H1 (cell line): ENCODE measurements at regions not wholly inside any gene's neighbourhood (a gene's known extent, or its start where the extent isn't known, plus 50 kb on each side); places are given as distances from the start of the nearest gene placed in this dataset.

Source experiments
- CTCF ChIA-PET: fragments of 300-600 bp; sonication (Branson Sonifier 250); formaldehyde crosslinking; loops from one replicate; lab custom pipeline; 2021; ENCODE audit not compliant: partially characterized antibody; lab: Charles Lee
- POLR2A ChIA-PET: fragments of 300-600 bp; sonication (Branson Sonifier 250); formaldehyde crosslinking; loops from one replicate; lab custom pipeline; 2021; ENCODE audit warnings: inconsistent platforms; ENCODE audit not compliant: partially characterized antibody; lab: Charles Lee
- DNase-seq, 2 experiments: peaks; one replicate each; pipeline versions ENCODE4 v3.0.0 to v3.0.0-alpha.2; 2010 to 2022; ENCODE audit warnings: low spot score in 2 of 2, low read depth in 1 of 2, mixed read lengths in 1 of 2
- FAIRE-seq: peaks from 2 replicates; lab custom pipeline; 2011; peaks lifted over from hg19 to GRCh38; lab: Jason Lieb, UNC
- H2AFZ ChIP-seq: 2 replicates; pipeline ENCODE4 v1.8.1; 2012; ENCODE audit warnings: low read length, inconsistent platforms
- H2AK5ac ChIP-seq: 2 replicates; pipeline ENCODE4 v1.6.1; 2013; ENCODE audit warnings: low read depth, low read length
- H2BK120ac ChIP-seq: replicated peaks from 2 replicates; pipeline ENCODE3; 2013; ENCODE audit warnings: low read depth, low read length, inconsistent platforms
- H2BK12ac ChIP-seq: 2 replicates; pipeline ENCODE4 v1.6.1; 2013; ENCODE audit warnings: low read depth, low read length
- H2BK15ac ChIP-seq: 2 replicates; pipeline ENCODE4 v1.6.1; 2013; ENCODE audit warnings: low read length
- H2BK20ac ChIP-seq: 2 replicates; pipeline ENCODE4 v1.6.1; 2013; ENCODE audit warnings: low read length
- H2BK5ac ChIP-seq: 2 replicates; pipeline ENCODE4 v1.6.1; 2013; ENCODE audit warnings: low read depth, low read length
- H3K14ac ChIP-seq: 2 replicates; pipeline ENCODE4 v1.6.1; 2013; ENCODE audit warnings: inconsistent platforms; ENCODE audit not compliant: insufficient read length
- H3K18ac ChIP-seq: 2 replicates; pipeline ENCODE4 v1.6.1; 2013; ENCODE audit warnings: low read length; ENCODE audit errors: extremely low read depth
- H3K23ac ChIP-seq: 2 replicates; pipeline ENCODE4 v1.6.1; 2013; ENCODE audit warnings: inconsistent platforms; ENCODE audit not compliant: insufficient read length
- H3K23me2 ChIP-seq: 2 replicates; pipeline ENCODE4 v1.6.1; 2013; ENCODE audit warnings: low read depth, low read length
- H3K27ac ChIP-seq: 2 replicates; pipeline ENCODE4 v1.6.1; 2011; ENCODE audit warnings: low read depth, low read length, inconsistent platforms
- H3K27me3 ChIP-seq, 4 experiments: replicated peaks in 1 of 4; 1 replicate in 1 of 4; 2 replicates in 3 of 4; pipeline versions ENCODE4 v1.6.1 to v1.8.1; 2011 to 2013; ENCODE audit warnings: low read length in 3 of 4, mild to moderate bottlenecking in 3 of 4, inconsistent platforms in 2 of 4, mixed read lengths in 2 of 4, moderate library complexity in 1 of 4; ENCODE audit not compliant: control insufficient read depth in 3 of 4, insufficient read depth in 3 of 4; ENCODE audit errors: extremely low read depth in 1 of 4
- H3K36me3 ChIP-seq, 4 experiments: 2 replicates each; pipeline versions ENCODE4 v1.6.1 to v1.8.1; 2011 to 2013; ENCODE audit warnings: mild to moderate bottlenecking in 4 of 4, low read length in 3 of 4, moderate library complexity in 2 of 4, control low read depth in 1 of 4, inconsistent platforms in 1 of 4; ENCODE audit not compliant: insufficient read depth in 4 of 4, control insufficient read depth in 2 of 4
- H3K4ac ChIP-seq: replicated peaks from 2 replicates; pipeline ENCODE3; 2013; ENCODE audit warnings: low read length, low read depth, mixed read lengths, inconsistent platforms; ENCODE audit not compliant: insufficient read length
- H3K4me1 ChIP-seq, 4 experiments: replicated peaks in 1 of 4; 1 replicate in 1 of 4; 2 replicates in 3 of 4; pipeline versions ENCODE4 v1.6.1 to v1.8.1; 2011 to 2013; ENCODE audit warnings: low read length in 3 of 4, inconsistent platforms in 2 of 4, mixed read lengths in 1 of 4; ENCODE audit not compliant: insufficient read depth in 4 of 4, control insufficient read depth in 3 of 4
- H3K4me2 ChIP-seq, 2 experiments: 2 replicates each; pipeline versions ENCODE4 v1.6.1 to v1.8.1; 2011 to 2013; ENCODE audit warnings: low read depth in 2 of 2, low read length in 2 of 2, control low read depth in 1 of 2, inconsistent platforms in 1 of 2, mild to moderate bottlenecking in 1 of 2; ENCODE audit not compliant: insufficient read depth in 1 of 2
- H3K4me3 ChIP-seq, 4 experiments: fragments of 200-600, 300-600 bp in 1 of 4; sonication (generic), shearing (Covaris generic), sonication (Bioruptor Twin) in 1 of 4; 2 replicates each; pipeline versions ENCODE4 v1.5.1 to v1.8.1; 2011 to 2016; ENCODE audit warnings: low read length in 4 of 4, low read depth in 3 of 4, control low read depth in 2 of 4, inconsistent platforms in 2 of 4, mild to moderate bottlenecking in 2 of 4, mixed read lengths in 1 of 4, moderate library complexity in 1 of 4; ENCODE audit not compliant: insufficient read depth in 2 of 4; ENCODE audit errors: extremely low read depth in 1 of 4
- H3K56ac ChIP-seq: replicated peaks from 2 replicates; pipeline ENCODE3; 2013; ENCODE audit warnings: low read depth, mild to moderate bottlenecking, mixed read lengths, low read length, inconsistent platforms; ENCODE audit not compliant: insufficient read length
- H3K79me1 ChIP-seq: 2 replicates; pipeline ENCODE4 v1.6.1; 2013; ENCODE audit warnings: low read depth, low read length, control low read depth
- H3K79me2 ChIP-seq, 2 experiments: 2 replicates each; pipeline versions ENCODE4 v1.6.1 to v1.8.1; 2012 to 2013; ENCODE audit warnings: low read length in 2 of 2, mild to moderate bottlenecking in 2 of 2, inconsistent platforms in 1 of 2; ENCODE audit not compliant: insufficient read depth in 2 of 2, control insufficient read depth in 1 of 2
- H3K9ac ChIP-seq, 4 experiments: replicated peaks in 1 of 4; 1 replicate in 1 of 4; 2 replicates in 3 of 4; pipeline versions ENCODE4 v1.6.1 to v1.8.1; 2011 to 2013; ENCODE audit warnings: low read depth in 3 of 4, low read length in 3 of 4, control low read depth in 2 of 4, mild to moderate bottlenecking in 2 of 4, moderate library complexity in 2 of 4, inconsistent platforms in 1 of 4; ENCODE audit errors: extremely low read depth in 1 of 4
- H3K9me3 ChIP-seq, 2 experiments: 2 replicates each; pipeline versions ENCODE4 v1.6.1 to v1.8.1; 2012 to 2013; ENCODE audit warnings: mild to moderate bottlenecking in 2 of 2, moderate library complexity in 2 of 2, control low read depth in 1 of 2, inconsistent platforms in 1 of 2, low read depth in 1 of 2, low read length in 1 of 2, mixed read lengths in 1 of 2; ENCODE audit not compliant: insufficient read depth in 2 of 2
- H4K20me1 ChIP-seq, 2 experiments: replicated peaks in 1 of 2; 2 replicates each; pipeline versions ENCODE3 to v1.8.1; 2011 to 2013; ENCODE audit warnings: inconsistent platforms in 2 of 2, low read length in 2 of 2, mild to moderate bottlenecking in 1 of 2; ENCODE audit not compliant: insufficient read depth in 2 of 2, control insufficient read depth in 1 of 2
- H4K5ac ChIP-seq: 2 replicates; pipeline ENCODE4 v1.6.1; 2013; ENCODE audit warnings: low read length, low read depth, mixed read lengths, inconsistent platforms; ENCODE audit not compliant: insufficient read length
- H4K8ac ChIP-seq: 2 replicates; pipeline ENCODE4 v1.8.0; 2013; ENCODE audit warnings: mild to moderate bottlenecking, moderate library complexity, low read length, inconsistent platforms; ENCODE audit not compliant: insufficient read depth; ENCODE audit errors: extremely low read depth
- H4K91ac ChIP-seq: replicated peaks from 2 replicates; pipeline ENCODE3; 2013; ENCODE audit warnings: low read length, mixed read lengths, inconsistent platforms; ENCODE audit not compliant: insufficient read length
- BRCA1 ChIP-seq: IDR thresholded peaks from 2 replicates; pipeline ENCODE4 v1.6.1; 2012; ENCODE audit warnings: low read depth, low read length, improper control_type of control experiment
- CEBPB ChIP-seq: IDR thresholded peaks from 2 replicates; pipeline ENCODE4 v1.6.1; 2012; ENCODE audit warnings: low read depth, low read length
- FOSL1 ChIP-seq: IDR thresholded peaks from 2 replicates; pipeline ENCODE4 v1.6.1; 2011; ENCODE audit warnings: mild to moderate bottlenecking, low read depth, low read length, moderate library complexity; ENCODE audit not compliant: insufficient read depth
- HDAC2 ChIP-seq, 2 experiments: fragments of 300-600 bp in 1 of 2; sonication (generic) in 1 of 2; IDR thresholded peaks; 2 replicates each; pipeline ENCODE4 v1.6.1; 2011 to 2012; ENCODE audit warnings: low read depth in 2 of 2, low read length in 2 of 2, mild to moderate bottlenecking in 2 of 2, moderate library complexity in 2 of 2, borderline replicate concordance in 1 of 2, inconsistent platforms in 1 of 2
- RBBP5 ChIP-seq: IDR thresholded peaks from 2 replicates; pipeline ENCODE4 v1.7.1; 2012; ENCODE audit warnings: low read depth, mild to moderate bottlenecking, inconsistent platforms, low read length, moderate library complexity, borderline replicate concordance
- RFX5 ChIP-seq: IDR thresholded peaks from 2 replicates; pipeline ENCODE4 v1.6.1; 2011; ENCODE audit warnings: low read depth, low read length, improper control_type of control experiment, borderline replicate concordance
- TCF12 ChIP-seq: IDR thresholded peaks from 2 replicates; pipeline ENCODE4 v1.6.1; 2011; ENCODE audit warnings: low read depth, mild to moderate bottlenecking, low read length
- YY1 ChIP-seq: IDR thresholded peaks from 2 replicates; pipeline ENCODE4 v1.6.1; 2011; ENCODE audit warnings: low read depth, mild to moderate bottlenecking, low read length
- WGBS, 2 experiments: shearing (Covaris generic) in 1 of 2; methylation state at CpG; one replicate each; pipeline versions ENCODE4 v1.1.6 to v1.1.7; 2013 to 2015; ENCODE audit warnings: low lambda C conversion rate in 2 of 2, mixed read lengths in 2 of 2, inconsistent platforms in 1 of 2, low coverage in 1 of 2, missing lambda C conversion rate in 1 of 2; ENCODE audit not compliant: insufficient replicate concordance in 2 of 2, insufficient coverage in 1 of 2, insufficient read length in 1 of 2; ENCODE audit errors: extremely low coverage in 1 of 2, missing lambda C conversion rate in 1 of 2; 5-methylcytosine and 5-hydroxymethylcytosine counted together

GRCh38 chr2:18907937-18908336 lies 318.6 kb upstream of the NT5C1B start:
- no peak overlapping the region for H3K14ac ChIP-seq
- H3K36me3 ChIP-seq = no peaks in the 10 kb centered on the region
- no peak overlapping the region for H2BK20ac ChIP-seq
- H4K5ac ChIP-seq = no peak overlapping the region
- no peak overlapping the region for H3K56ac ChIP-seq
- H3K9me3 ChIP-seq = no peaks in the 10 kb centered on the region
- DNase-seq (no peak), FAIRE-seq (no peak)
- H3K4me1 ChIP-seq = no peaks in the 10 kb centered on the region; a peak in 1 of 7 replicates
- TF ChIP-seq BRCA1 = no peak
- no peak for TF ChIP-seq RBBP5
- no peak for TF ChIP-seq CEBPB
- TF ChIP-seq FOSL1 = no peak
- TF ChIP-seq TCF12 = no peak
- no peak for TF ChIP-seq YY1
- TF ChIP-seq RFX5 = no peak
- TF ChIP-seq HDAC2 (IDR thresholded peaks at IDR 0.05; ENCODE audit: borderline replicate concordance in 1 of 2, low read depth in 2 of 2, low read length in 2 of 2) = no peak
- H2BK12ac ChIP-seq = no peak overlapping the region
- H3K4me3 ChIP-seq = no peak overlapping the region
- no peak overlapping the region for H2AK5ac ChIP-seq
- no peak overlapping the region for H2BK5ac ChIP-seq
- no peaks in the 10 kb centered on the region for H3K27me3 ChIP-seq
- H4K91ac ChIP-seq = no peak overlapping the region
- H4K20me1 ChIP-seq = no peaks in the 10 kb centered on the region
- no peak overlapping the region for H3K23ac ChIP-seq
- H3K79me2 ChIP-seq = no peaks in the 10 kb centered on the region
- H2BK15ac ChIP-seq = no peak overlapping the region
- H3K27ac ChIP-seq = no peak overlapping the region
- no peak overlapping the region for H3K9ac ChIP-seq
- H2BK120ac ChIP-seq = no peak overlapping the region
- no peak overlapping the region for H4K8ac ChIP-seq
- no peak overlapping the region for H3K4me2 ChIP-seq
- POLR2A ChIA-PET = no interaction called here
- 94% methylated on average over 3 of the region's 3 CpGs; no CpG with 5 or more reads in 1 of the 2 experiments for WGBS, 2 experiments
- no peak overlapping the region for H2AFZ ChIP-seq
- H3K23me2 ChIP-seq = peaks cover 10% of the 10 kb centered on the region; the same call in 1 of the 2 replicates
- H3K18ac ChIP-seq = no peak overlapping the region
- H3K79me1 ChIP-seq = no peaks in the 10 kb centered on the region
- H3K4ac ChIP-seq = no peak overlapping the region
- CTCF ChIA-PET = no interaction called here
